Psoas muscle (tissue), 7 donors: ENCODE measurements at regions not wholly inside any gene's neighbourhood (a gene's known extent, or its start where the extent isn't known, plus 50 kb on each side); places are given as distances from the start of the nearest gene placed in this dataset.

Source experiments
- ATAC-seq, 4 donors: fragments of 200-7000 bp; cut with Tn5 transposase; one replicate each; pipeline ENCODE4 v1.9.1; 2020; ENCODE audit warnings: moderate library complexity in 3 of 4, mild to moderate bottlenecking in 2 of 4
- DNase-seq, 2 donors: peaks; one replicate each; pipeline ENCODE4 v3.0.0-alpha.2; 2020
- H3K27ac ChIP-seq: fragments of 200-600 bp; one replicate; pipeline ENCODE4 v1.8.0; 2022
- H3K27me3 ChIP-seq, 3 donors: fragments of 200-600 bp in 1 of 3; one replicate each; pipeline versions ENCODE4 v1.6.1 to v1.8.0; 2013 to 2022; ENCODE audit warnings: low read length in 2 of 3, mild to moderate bottlenecking in 2 of 3, moderate library complexity in 1 of 3; ENCODE audit not compliant: insufficient read depth in 3 of 3
- H3K36me3 ChIP-seq, 2 donors: fragments of 200-600 bp in 1 of 2; one replicate each; pipeline versions ENCODE4 v1.6.1 to v1.8.0; 2013 to 2022; ENCODE audit warnings: low read depth in 1 of 2, mild to moderate bottlenecking in 1 of 2, moderate library complexity in 1 of 2; ENCODE audit not compliant: insufficient read depth in 1 of 2
- H3K4me1 ChIP-seq: fragments of 200-600 bp; one replicate; pipeline ENCODE4 v1.8.0; 2022
- H3K4me3 ChIP-seq: fragments of 200-600 bp; one replicate; pipeline ENCODE4 v1.8.0; 2022; ENCODE audit warnings: mild to moderate bottlenecking
- H3K9me3 ChIP-seq: fragments of 200-600 bp; one replicate; pipeline ENCODE4 v1.8.0; 2022
- CTCF ChIP-seq: fragments of 200-600 bp; IDR thresholded peaks from one replicate; pipeline ENCODE4 v1.8.0; 2022; ENCODE audit warnings: antibody characterized with exemption
- WGBS, 3 donors: extraction: QIAGEN DNeasy Blood & Tissue Kit; methylation state at CpG; one replicate each; pipeline versions ENCODE4 v1.1.6 to v1.1.7; 2013; 5-methylcytosine and 5-hydroxymethylcytosine counted together
- intact Hi-C, 2 donors: fragments of 100-400 bp; cut with DNase I; formaldehyde crosslinking; loops; one replicate each; pipeline versions ENCODE4 v1.11.0 to v1.14.2; 2022
- donor health status: healthy with polysubstance abuse.
- donor health status: DM: no; HTN: no; CAD: no; lungs with moderate emphysema.
- donor health status: Bipolar disorder and iron deficiency.
- donor health status: healthy.
- donor health status: DM: yes; HTN: yes; CAD: no.
- donor health status: DM: no; HTN: no; CAD: no.
- donor health status: DM: yes; HTN: yes; CAD: no.

DNA sequence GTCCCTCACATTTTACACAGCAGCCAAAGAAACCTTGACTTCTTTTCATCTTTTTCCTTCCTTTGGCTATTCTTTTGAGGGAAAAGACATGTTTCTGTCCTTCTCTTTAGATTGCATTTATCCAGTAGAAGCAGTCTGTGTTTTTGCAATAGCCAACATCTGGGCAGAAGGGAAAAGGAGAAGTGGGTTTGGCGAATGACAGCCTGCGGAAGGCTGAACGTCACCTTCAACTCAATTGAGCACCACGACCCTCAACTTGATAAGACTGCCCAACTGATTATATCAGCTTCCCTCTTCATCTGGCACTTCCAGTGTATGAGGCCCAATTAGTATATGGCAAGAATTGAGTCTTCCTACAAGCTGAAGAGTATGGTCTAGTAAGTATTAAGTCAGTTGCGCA lies 1997.6 kb upstream of the WWC1 start:
- Histone ChIP-seq H3K9me3 (no peaks in the 10 kb centered on the region), H3K4me1 (no peaks in the 10 kb centered on the region), H3K4me3 (no peak overlapping the region), H3K36me3 (no peaks in the 10 kb centered on the region), H3K27me3 (no peaks in the 10 kb centered on the region), H3K27ac (no peak overlapping the region)
- intact Hi-C loops: no loop called here
- no peak for DNase-seq
- no peak for TF ChIP-seq CTCF
- no peak for ATAC-seq
- WGBS, 3 donors: 60 to 71% (median 70%) methylated on average over 5 of the region's 5 CpGs

DNA sequence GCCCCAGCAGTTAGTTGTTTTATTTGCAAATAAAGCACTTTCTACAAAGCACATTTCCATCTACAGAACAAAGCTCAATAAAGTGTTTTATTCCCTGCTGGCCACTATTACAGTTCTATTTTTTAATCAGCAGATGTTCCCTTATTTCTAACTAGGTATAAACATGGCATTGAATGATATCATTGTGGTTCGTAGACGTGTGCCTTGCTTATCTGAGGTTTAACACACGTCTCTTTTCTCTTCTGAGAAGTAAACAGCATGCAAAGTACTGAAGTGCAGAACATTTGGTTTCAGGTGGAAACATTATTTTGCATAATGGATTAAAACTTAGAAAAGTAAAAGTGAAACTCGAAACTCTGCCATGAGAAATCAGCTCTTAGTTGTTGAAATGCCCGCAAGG lies 1989.3 kb upstream of the WWC1 start:
- H3K9me3 ChIP-seq: no peaks in the 10 kb centered on the region
- TF ChIP-seq CTCF: no peak
- H3K36me3 ChIP-seq: no peaks in the 10 kb centered on the region
- no peaks in the 10 kb centered on the region for H3K4me1 ChIP-seq
- no peak for DNase-seq
- no peak overlapping the region for H3K4me3 ChIP-seq
- no peak overlapping the region for H3K27ac ChIP-seq
- intact Hi-C loops: no loop called here
- 68 to 74% (median 69%) methylated on average over 5 of the region's 5 CpGs for whole genome bisulfite sequencing, 3 donors
- no peak for ATAC-seq
- H3K27me3 ChIP-seq: no peaks in the 10 kb centered on the region

GRCh38 chr5:166317425-166317824 lies 1974.0 kb upstream of the WWC1 start:
- H3K27me3 ChIP-seq: no peaks in the 10 kb centered on the region
- H3K27ac ChIP-seq: no peak overlapping the region
- intact Hi-C loops: no loop called here
- no peak overlapping the region for H3K4me3 ChIP-seq
- no peaks in the 10 kb centered on the region for H3K4me1 ChIP-seq
- ATAC-seq: no peak
- no peak for DNase-seq
- no peak for TF ChIP-seq CTCF
- no peaks in the 10 kb centered on the region for H3K9me3 ChIP-seq
- no peaks in the 10 kb centered on the region for H3K36me3 ChIP-seq
- WGBS, 3 donors: 60 to 67% (median 65%) methylated on average over 7 of the region's 7 CpGs

DNA sequence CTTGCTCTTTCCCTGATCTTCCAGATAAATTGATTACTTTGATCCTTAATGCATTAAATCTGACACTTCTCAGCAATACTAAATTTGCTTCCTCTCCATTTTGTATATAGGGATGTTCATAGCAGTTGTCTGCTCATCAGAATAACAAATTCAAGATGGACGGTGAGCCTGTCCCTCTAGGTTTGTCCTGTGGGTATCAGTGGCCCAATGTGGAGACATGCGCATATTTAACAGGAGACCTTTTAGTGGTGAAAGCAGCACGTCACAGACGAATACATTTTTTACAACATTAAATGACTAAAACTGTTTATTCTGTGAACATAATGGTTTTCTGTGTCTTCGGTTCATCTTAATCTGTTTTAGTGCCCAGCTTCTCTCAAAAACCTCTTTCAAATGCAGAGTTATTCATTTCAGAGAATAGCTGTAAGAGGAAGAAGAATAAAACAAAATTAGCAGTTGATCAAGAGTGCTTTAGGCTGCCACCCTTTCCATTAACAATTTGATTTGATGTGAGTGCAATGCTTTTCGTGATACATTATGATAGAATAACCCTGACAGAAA lies 1970.4 kb upstream of the WWC1 start:
- 65 to 68% (median 66%) methylated on average over 6 of the region's 6 CpGs for WGBS, 3 donors
- no peak for ATAC-seq
- Histone ChIP-seq H3K27ac (no peak overlapping the region), H3K9me3 (no peaks in the 10 kb centered on the region), H3K36me3 (no peaks in the 10 kb centered on the region), H3K27me3 (no peaks in the 10 kb centered on the region), H3K4me1 (no peaks in the 10 kb centered on the region), H3K4me3 (no peak overlapping the region)
- TF ChIP-seq CTCF: no peak
- intact Hi-C loops: no loop called here
- DNase-seq: no peak

GRCh38 chr5:166324372-166324771 lies 1967.1 kb upstream of the WWC1 start:
- no peaks in the 10 kb centered on the region for H3K9me3 ChIP-seq
- no peaks in the 10 kb centered on the region for H3K27me3 ChIP-seq
- ATAC-seq (no peak), DNase-seq (no peak)
- 40 to 44% (median 42%) methylated on average over 6 of the region's 6 CpGs for WGBS, 3 donors
- no peak for TF ChIP-seq CTCF
- H3K4me3 ChIP-seq: no peak overlapping the region
- no peaks in the 10 kb centered on the region for H3K4me1 ChIP-seq
- no peak overlapping the region for H3K27ac ChIP-seq
- intact Hi-C loops: no loop called here
- no peaks in the 10 kb centered on the region for H3K36me3 ChIP-seq
